Sigmoid colon (tissue), 6 donors: ENCODE measurements at regions not wholly inside any gene's neighbourhood (a gene's known extent, or its start where the extent isn't known, plus 50 kb on each side); places are given as distances from the start of the nearest gene placed in this dataset.

Experiments used
- DNase-seq: peaks from one replicate; pipeline ENCODE4 v3.0.0-alpha.2; 2019
- H3K27ac ChIP-seq, 4 donors: fragments of 200-600 bp; sonication (generic); one replicate each; pipeline ENCODE4 v1.5.1; 2016 to 2019; ENCODE audit warnings: mild to moderate bottlenecking in 1 of 4
- H3K27me3 ChIP-seq, 3 donors: fragments of 200-600 bp; sonication (generic); one replicate each; pipeline ENCODE4 v1.5.1; 2019; ENCODE audit warnings: mild to moderate bottlenecking in 1 of 3
- H3K36me3 ChIP-seq, 4 donors: fragments of 200-600 bp; sonication (generic); one replicate each; pipeline ENCODE4 v1.5.1; 2016 to 2019
- H3K4me1 ChIP-seq, 4 donors: fragments of 200-600 bp; sonication (generic); one replicate each; pipeline ENCODE4 v1.5.1; 2017 to 2019
- H3K4me3 ChIP-seq, 4 donors: fragments of 200-600 bp; sonication (generic); one replicate each; pipeline ENCODE4 v1.5.1; 2017 to 2019; ENCODE audit warnings: mild to moderate bottlenecking in 2 of 4, moderate library complexity in 1 of 4
- H3K9me3 ChIP-seq, 4 donors: fragments of 200-600 bp in 3 of 4; sonication (generic) in 3 of 4; one replicate each; pipeline versions ENCODE4 v1.5.1 to v1.6.1; 2013 to 2019
- EP300 ChIP-seq, 4 donors: sonication (generic); formaldehyde crosslinking; IDR thresholded peaks; one replicate each; pipeline ENCODE4 v1.6.1; 2017; ENCODE audit warnings: antibody characterized with exemption in 4 of 4
- POLR2A ChIP-seq, 2 donors: fragments of 450-650 bp; IDR thresholded peaks; one replicate each; pipeline ENCODE4 v1.6.1; 2016; ENCODE audit warnings: antibody characterized with exemption in 2 of 2, mild to moderate bottlenecking in 2 of 2, moderate library complexity in 2 of 2
- POLR2AphosphoS5 ChIP-seq, 4 donors: sonication (generic); formaldehyde crosslinking; IDR thresholded peaks; one replicate each; pipeline ENCODE4 v1.6.1; 2017; ENCODE audit warnings: antibody characterized with exemption in 4 of 4
- WGBS, 2 donors: extraction: QIAGEN DNeasy Blood & Tissue Kit; methylation state at CpG; one replicate each; pipeline ENCODE4 v1.1.7; 2013; 5-methylcytosine and 5-hydroxymethylcytosine counted together
- intact Hi-C: fragments of 100-400 bp; cut with DNase I; formaldehyde crosslinking; loops from one replicate; pipeline ENCODE4 v1.15.1; 2023
- TF ChIP-seq, protein P1 (sequence below), 4 experiments: fragments of 450-650 bp in 3 of 4; fragments of 200-600 bp in 1 of 4; IDR thresholded peaks; one replicate each; pipeline ENCODE4 v1.5.1; 2016 to 2019; ENCODE audit warnings: antibody characterized with exemption in 4 of 4, mild to moderate bottlenecking in 3 of 4, moderate library complexity in 2 of 4
- donor health status: healthy with polysubstance abuse.
- donor health status: healthy.

DNA sequence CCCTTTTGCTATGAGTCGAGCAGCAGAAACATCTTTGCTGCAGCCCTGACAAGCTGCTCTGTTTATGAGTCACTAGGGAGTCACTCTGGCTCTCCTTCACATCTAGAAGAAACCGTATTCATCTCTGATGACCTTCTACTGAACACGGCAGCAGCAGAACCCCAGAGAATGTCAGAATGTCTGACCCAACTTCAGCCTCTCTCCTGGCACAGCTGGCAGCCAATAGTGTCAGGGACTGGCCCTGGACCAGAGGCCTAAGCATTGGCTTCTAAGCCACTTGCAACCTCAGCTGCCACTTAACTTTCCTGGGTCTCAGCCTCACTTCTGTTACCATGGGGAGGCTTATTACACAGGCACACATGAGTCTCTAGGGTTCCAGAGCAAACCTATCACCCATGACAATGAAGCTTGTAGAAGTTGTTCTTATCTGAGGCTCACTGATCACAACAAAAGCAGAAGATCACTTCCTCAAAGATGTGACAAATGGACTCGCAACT, 184.1 kb upstream of the TLE3 start:
- Histone ChIP-seq H3K27ac (peak overlapping the region in 1 of 4 donors; percentile 40), H3K27me3 (no peaks in the 10 kb centered on the region), H3K36me3 (no peaks in the 10 kb centered on the region), H3K4me1 (peaks cover 0 to 20% (median 13%) of the 10 kb centered on the region in 4 donors), H3K4me3 (no peak overlapping the region), H3K9me3 (no peaks in the 10 kb centered on the region)
- whole genome bisulfite sequencing, 2 donors = 60 to 76% methylated on average over 4 of the region's 4 CpGs
- TF ChIP-seq POLR2AphosphoS5 (IDR thresholded peaks at IDR 0.05) (no peak), EP300 (IDR thresholded peaks at IDR 0.05) (no peak), POLR2A (IDR thresholded peaks at IDR 0.05) (no peak)
- TF ChIP-seq, protein P1, sequence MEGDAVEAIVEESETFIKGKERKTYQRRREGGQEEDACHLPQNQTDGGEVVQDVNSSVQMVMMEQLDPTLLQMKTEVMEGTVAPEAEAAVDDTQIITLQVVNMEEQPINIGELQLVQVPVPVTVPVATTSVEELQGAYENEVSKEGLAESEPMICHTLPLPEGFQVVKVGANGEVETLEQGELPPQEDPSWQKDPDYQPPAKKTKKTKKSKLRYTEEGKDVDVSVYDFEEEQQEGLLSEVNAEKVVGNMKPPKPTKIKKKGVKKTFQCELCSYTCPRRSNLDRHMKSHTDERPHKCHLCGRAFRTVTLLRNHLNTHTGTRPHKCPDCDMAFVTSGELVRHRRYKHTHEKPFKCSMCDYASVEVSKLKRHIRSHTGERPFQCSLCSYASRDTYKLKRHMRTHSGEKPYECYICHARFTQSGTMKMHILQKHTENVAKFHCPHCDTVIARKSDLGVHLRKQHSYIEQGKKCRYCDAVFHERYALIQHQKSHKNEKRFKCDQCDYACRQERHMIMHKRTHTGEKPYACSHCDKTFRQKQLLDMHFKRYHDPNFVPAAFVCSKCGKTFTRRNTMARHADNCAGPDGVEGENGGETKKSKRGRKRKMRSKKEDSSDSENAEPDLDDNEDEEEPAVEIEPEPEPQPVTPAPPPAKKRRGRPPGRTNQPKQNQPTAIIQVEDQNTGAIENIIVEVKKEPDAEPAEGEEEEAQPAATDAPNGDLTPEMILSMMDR (IDR thresholded peaks at IDR 0.05) = no peak
- no peak for DNase-seq
- intact Hi-C loops = no loop called here

DNA sequence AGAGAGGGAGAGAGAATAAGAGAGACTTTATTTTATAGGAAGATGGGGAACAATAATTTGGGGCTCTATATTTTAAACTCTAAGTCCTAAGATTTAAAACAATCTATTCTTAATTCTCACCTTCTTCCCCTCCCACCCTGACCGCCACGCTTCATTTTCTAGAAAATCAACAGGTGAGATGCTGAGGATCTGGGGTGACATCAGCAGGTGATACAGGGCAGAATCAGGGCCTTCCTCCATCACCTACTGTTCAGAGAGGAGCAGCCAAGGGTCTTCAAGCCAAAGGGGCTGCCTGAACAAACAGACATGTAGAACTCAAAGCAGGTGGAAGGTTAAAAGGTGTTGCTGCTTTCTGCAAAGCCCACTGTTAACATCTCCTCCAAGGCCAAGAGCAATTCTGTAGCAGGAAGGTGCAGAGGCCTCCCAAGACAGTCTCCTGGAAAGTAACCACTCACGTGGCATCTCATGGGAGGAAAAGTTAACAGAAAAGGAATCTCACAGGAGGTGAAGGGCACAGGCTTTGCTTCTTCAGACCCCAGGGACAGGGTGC, 183.6 kb upstream of the TLE3 start:
- 86 to 91% methylated on average over 3 of the region's 3 CpGs for WGBS, 2 donors
- TF ChIP-seq, protein P1 (IDR thresholded peaks at IDR 0.05) = no peak
- TF ChIP-seq POLR2A (IDR thresholded peaks at IDR 0.05) (no peak), POLR2AphosphoS5 (IDR thresholded peaks at IDR 0.05) (no peak), EP300 (IDR thresholded peaks at IDR 0.05) (no peak)
- Histone ChIP-seq H3K36me3 (no peaks in the 10 kb centered on the region), H3K27me3 (no peaks in the 10 kb centered on the region), H3K4me1 (peaks cover 0 to 14% (median 10%) of the 10 kb centered on the region in 4 donors), H3K4me3 (no peak overlapping the region), H3K27ac (peak overlapping the region in 1 of 4 donors; percentile 40), H3K9me3 (no peaks in the 10 kb centered on the region)
- DNase-seq = no peak
- intact Hi-C loops = no loop called here

DNA sequence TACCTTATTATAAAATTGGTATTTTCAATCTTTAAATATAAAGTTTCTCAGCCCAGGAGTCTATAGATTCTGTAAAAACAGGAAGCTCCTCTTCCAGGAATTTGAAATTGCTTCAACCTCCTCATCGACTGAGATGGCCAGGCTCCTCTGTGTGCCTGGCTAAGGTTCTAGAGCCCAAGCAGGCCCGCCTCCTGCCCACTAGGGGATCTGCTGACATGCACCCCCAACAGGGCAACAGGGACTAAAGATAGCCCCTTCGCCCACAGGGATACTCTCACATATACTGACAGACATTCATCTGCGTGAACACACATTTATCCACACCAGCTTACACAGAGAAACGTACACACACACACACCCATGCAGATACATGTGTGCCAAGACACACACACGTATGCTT, 183.1 kb upstream of the TLE3 start:
- Histone ChIP-seq H3K36me3 (no peaks in the 10 kb centered on the region), H3K27ac (no peak overlapping the region), H3K9me3 (no peaks in the 10 kb centered on the region), H3K4me1 (peaks cover 0 to 9% (median 4%) of the 10 kb centered on the region in 4 donors), H3K27me3 (no peaks in the 10 kb centered on the region), H3K4me3 (no peak overlapping the region)
- no peak for DNase-seq
- intact Hi-C loops = no loop called here
- TF ChIP-seq POLR2AphosphoS5 (IDR thresholded peaks at IDR 0.05) (no peak), EP300 (IDR thresholded peaks at IDR 0.05) (no peak), POLR2A (IDR thresholded peaks at IDR 0.05) (no peak)
- TF ChIP-seq, protein P1 (IDR thresholded peaks at IDR 0.05) = no peak
- WGBS, 2 donors = 84 to 89% methylated on average over 6 of the region's 6 CpGs

DNA sequence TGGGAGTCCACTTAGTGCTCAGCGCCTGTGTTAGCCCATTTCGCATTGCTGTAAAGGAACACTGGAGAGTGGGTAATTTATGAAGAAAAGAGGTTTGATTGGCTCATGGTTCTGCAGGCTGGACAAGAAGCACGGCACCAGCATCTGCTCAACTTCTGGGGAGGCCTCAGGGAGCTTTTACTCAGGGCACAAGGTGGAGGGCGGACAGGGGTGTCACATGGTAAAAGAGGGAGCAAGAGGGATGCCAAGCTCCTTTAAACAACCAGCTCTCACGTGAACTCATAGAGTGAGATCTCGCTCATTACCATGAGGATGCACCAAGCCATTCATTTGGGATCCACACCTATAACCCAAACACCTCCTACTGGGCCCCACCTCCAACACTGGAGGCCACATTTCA, 181.4 kb upstream of the TLE3 start:
- Histone ChIP-seq H3K4me1 (peaks cover 0 to 7% (median 0%) of the 10 kb centered on the region in 4 donors), H3K27ac (no peak overlapping the region), H3K27me3 (no peaks in the 10 kb centered on the region), H3K4me3 (no peak overlapping the region), H3K9me3 (no peaks in the 10 kb centered on the region), H3K36me3 (no peaks in the 10 kb centered on the region)
- no peak for TF ChIP-seq POLR2AphosphoS5 (IDR thresholded peaks at IDR 0.05)
- TF ChIP-seq POLR2A (IDR thresholded peaks at IDR 0.05) = no peak
- no peak for TF ChIP-seq EP300 (IDR thresholded peaks at IDR 0.05)
- TF ChIP-seq, protein P1 (IDR thresholded peaks at IDR 0.05) = no peak
- 85 to 89% methylated on average over 6 of the region's 6 CpGs for WGBS, 2 donors
- no peak for DNase-seq
- intact Hi-C loops = no loop called here

DNA sequence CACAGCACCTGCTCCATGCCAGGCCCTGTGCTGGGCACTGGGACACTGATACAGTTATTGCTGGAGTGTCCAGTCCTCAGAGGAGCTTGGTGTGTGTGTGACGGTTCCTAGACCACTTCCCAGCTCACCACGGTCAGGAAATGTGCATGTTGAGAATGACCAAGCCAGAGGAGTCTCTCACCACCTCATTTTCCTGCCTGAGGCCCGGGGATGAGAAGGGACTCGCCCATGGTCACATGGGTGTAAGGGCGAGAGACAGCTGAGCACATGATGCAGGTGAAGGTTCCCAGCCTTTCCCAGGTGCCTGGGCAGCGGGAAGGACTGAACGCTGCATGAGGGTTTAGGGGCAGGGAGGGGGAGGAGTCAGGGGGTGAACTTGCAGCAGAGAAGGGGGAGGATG, 180.9 kb upstream of the TLE3 start:
- Histone ChIP-seq H3K36me3 (no peaks in the 10 kb centered on the region), H3K4me1 (peaks cover 0 to 7% (median 0%) of the 10 kb centered on the region in 4 donors), H3K9me3 (no peaks in the 10 kb centered on the region), H3K27me3 (no peaks in the 10 kb centered on the region), H3K27ac (no peak overlapping the region), H3K4me3 (no peak overlapping the region)
- intact Hi-C loops = no loop called here
- no peak for DNase-seq
- no peak for TF ChIP-seq POLR2AphosphoS5 (IDR thresholded peaks at IDR 0.05)
- no peak for TF ChIP-seq EP300 (IDR thresholded peaks at IDR 0.05)
- TF ChIP-seq POLR2A (IDR thresholded peaks at IDR 0.05) = no peak
- TF ChIP-seq, protein P1 (IDR thresholded peaks at IDR 0.05) = no peak
- WGBS, 2 donors = 72 to 77% methylated on average over 7 of the region's 7 CpGs
